WTC11 (cell line): ENCODE measurements at regions not wholly inside any gene's neighbourhood (a gene's known extent, or its start where the extent isn't known, plus 50 kb on each side); places are given as distances from the start of the nearest gene placed in this dataset.

Experiments used
- ATAC-seq: fragments of 200-7000 bp; cut with Tn5 transposase; 2 replicates; pipeline ENCODE4 v1.10.0; 2021; ENCODE audit warnings: mild to moderate bottlenecking, moderate library complexity
- CTCF ChIA-PET: fragments of 300-600 bp; sonication (Branson Sonifier 250); formaldehyde crosslinking; loops from one replicate; lab custom pipeline; 2021; ENCODE audit warnings: antibody characterized with exemption; lab: Charles Lee
- POLR2A ChIA-PET: fragments of 350-600 bp; sonication (Branson Sonifier 250); formaldehyde crosslinking; loops from one replicate; lab custom pipeline; 2021; ENCODE audit warnings: antibody characterized with exemption; lab: Charles Lee
- DNase-seq: peaks from one replicate; pipeline ENCODE4 v3.0.0; 2021; ENCODE audit warnings: low spot score
- H3K27ac Mint-ChIP-seq: 2 replicates; pipeline ENCODE4 v1.8.0; 2021; ENCODE audit warnings: mixed read lengths
- H3K27me3 Mint-ChIP-seq: 2 replicates; pipeline ENCODE4 v1.8.0; 2021; ENCODE audit warnings: low read depth, mild to moderate bottlenecking, moderate library complexity, mixed read lengths
- H3K36me3 Mint-ChIP-seq: 2 replicates; pipeline ENCODE4 v1.8.0; 2021; ENCODE audit warnings: mixed read lengths
- H3K4me1 Mint-ChIP-seq: 2 replicates; pipeline ENCODE4 v1.8.0; 2022; ENCODE audit warnings: mixed read lengths
- H3K4me3 Mint-ChIP-seq: 2 replicates; pipeline ENCODE4 v1.8.0; 2021; ENCODE audit warnings: mild to moderate bottlenecking, moderate library complexity, mixed read lengths
- H3K9me3 Mint-ChIP-seq: 2 replicates; pipeline ENCODE4 v1.8.0; 2021; ENCODE audit warnings: mixed read lengths
- ATF6 ChIP-seq: sonication (generic); formaldehyde crosslinking; IDR thresholded peaks from 2 replicates; pipeline ENCODE4 v1.8.1; 2023; ENCODE audit warnings: mild to moderate bottlenecking, missing genetic modification reagents
- CREB1 ChIP-seq: sonication (generic); formaldehyde crosslinking; IDR thresholded peaks from 2 replicates; pipeline ENCODE4 v1.8.0; 2023; ENCODE audit warnings: mild to moderate bottlenecking, missing genetic modification reagents
- ELF4 ChIP-seq: sonication (generic); formaldehyde crosslinking; IDR thresholded peaks from 2 replicates; pipeline ENCODE4 v1.8.1; 2022; ENCODE audit warnings: low read depth, mild to moderate bottlenecking, moderate library complexity, missing genetic modification reagents
- EMX1 ChIP-seq: fragments of 250-450 bp; sonication (Bioruptor Pico); IDR thresholded peaks from 2 replicates; pipeline ENCODE4 v1.8.0; 2021; ENCODE audit warnings: mild to moderate bottlenecking
- FOXK1 ChIP-seq: sonication (generic); formaldehyde crosslinking; IDR thresholded peaks from 2 replicates; pipeline ENCODE4 v1.8.0; 2022; ENCODE audit warnings: mild to moderate bottlenecking, moderate library complexity, missing genetic modification reagents
- JUN ChIP-seq: sonication (generic); formaldehyde crosslinking; IDR thresholded peaks from 2 replicates; pipeline ENCODE4 v1.8.0; 2023; ENCODE audit warnings: mild to moderate bottlenecking, missing genetic modification reagents
- KAT7 ChIP-seq: sonication (generic); formaldehyde crosslinking; IDR thresholded peaks from 2 replicates; pipeline ENCODE4 v1.8.1; 2023; ENCODE audit warnings: missing genetic modification reagents, mild to moderate bottlenecking, borderline replicate concordance
- MXD4 ChIP-seq: fragments of 250-450 bp; sonication (Bioruptor Pico); IDR thresholded peaks from 2 replicates; pipeline ENCODE4 v1.8.0; 2021; ENCODE audit warnings: mild to moderate bottlenecking, moderate library complexity, borderline replicate concordance
- SP1 ChIP-seq: sonication (generic); formaldehyde crosslinking; conservative IDR thresholded peaks from 2 replicates; pipeline ENCODE4 v1.8.1; 2022; ENCODE audit warnings: missing genetic modification reagents
- TF ChIP-seq, protein P1 (sequence below): sonication (generic); formaldehyde crosslinking; IDR thresholded peaks from 2 replicates; pipeline ENCODE4 v1.8.0; 2022; ENCODE audit warnings: mild to moderate bottlenecking, missing genetic modification reagents
- TF ChIP-seq, protein P2 (sequence below): sonication (generic); formaldehyde crosslinking; conservative IDR thresholded peaks from 2 replicates; pipeline ENCODE4 v1.8.1; 2022; ENCODE audit warnings: mild to moderate bottlenecking, missing genetic modification reagents
- TF ChIP-seq, protein P3 (sequence below): sonication (generic); formaldehyde crosslinking; conservative IDR thresholded peaks from 2 replicates; pipeline ENCODE4 v1.8.1; 2023; ENCODE audit warnings: mild to moderate bottlenecking, low read depth, missing genetic modification reagents, moderate library complexity

DNA sequence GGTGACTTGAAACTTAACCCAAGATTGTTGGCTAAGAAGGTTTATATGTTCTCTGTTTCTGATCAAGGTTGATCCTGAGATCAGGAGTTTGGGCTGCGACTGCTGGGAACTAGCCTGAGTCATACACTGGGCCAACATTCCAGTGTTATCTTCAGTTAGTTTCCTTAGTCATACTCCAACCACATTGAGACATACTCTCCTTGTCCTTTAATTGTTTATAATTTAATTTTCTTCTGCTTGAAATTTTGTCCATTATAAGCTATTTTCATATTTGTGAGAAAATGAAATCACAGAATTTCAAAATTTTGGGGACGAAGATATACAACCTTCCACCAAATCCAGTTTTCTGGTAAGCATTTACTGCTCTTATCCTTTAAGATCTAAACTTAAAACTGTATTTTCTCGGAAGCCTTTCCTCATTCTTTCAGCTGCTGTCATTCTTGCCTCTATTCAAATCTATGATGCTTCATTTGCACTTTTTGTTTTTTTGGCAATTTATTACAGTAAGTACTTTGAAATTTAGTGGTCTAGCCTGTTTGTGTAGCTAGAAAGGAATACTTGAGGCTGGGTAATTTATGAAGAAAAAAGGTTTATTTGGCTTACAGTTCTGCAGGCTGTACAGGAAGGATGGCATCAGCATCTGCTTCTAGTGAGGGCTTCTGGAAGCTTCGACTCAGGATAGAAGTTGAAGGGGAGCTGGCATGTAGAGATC lies 63.4 kb upstream of the POT1 start:
- ChIA-PET POLR2A (no interaction called here), CTCF (no interaction called here)
- Mint-ChIP-seq H3K9me3 (peaks cover 5% of the 10 kb centered on the region; the same call in 1 of the 2 replicates), H3K4me3 (no peak overlapping the region), H3K27ac (no peak overlapping the region), H3K36me3 (no peaks in the 10 kb centered on the region), H3K4me1 (no peaks in the 10 kb centered on the region), H3K27me3 (0 out of 2 replicates have a peak, but pooled peaks cover 3% of the 10 kb centered on the region)
- ATAC-seq (no peak), DNase-seq (no peak)
- TF ChIP-seq JUN (CRISPR knock-in tag): no peak
- TF ChIP-seq, protein P1, sequence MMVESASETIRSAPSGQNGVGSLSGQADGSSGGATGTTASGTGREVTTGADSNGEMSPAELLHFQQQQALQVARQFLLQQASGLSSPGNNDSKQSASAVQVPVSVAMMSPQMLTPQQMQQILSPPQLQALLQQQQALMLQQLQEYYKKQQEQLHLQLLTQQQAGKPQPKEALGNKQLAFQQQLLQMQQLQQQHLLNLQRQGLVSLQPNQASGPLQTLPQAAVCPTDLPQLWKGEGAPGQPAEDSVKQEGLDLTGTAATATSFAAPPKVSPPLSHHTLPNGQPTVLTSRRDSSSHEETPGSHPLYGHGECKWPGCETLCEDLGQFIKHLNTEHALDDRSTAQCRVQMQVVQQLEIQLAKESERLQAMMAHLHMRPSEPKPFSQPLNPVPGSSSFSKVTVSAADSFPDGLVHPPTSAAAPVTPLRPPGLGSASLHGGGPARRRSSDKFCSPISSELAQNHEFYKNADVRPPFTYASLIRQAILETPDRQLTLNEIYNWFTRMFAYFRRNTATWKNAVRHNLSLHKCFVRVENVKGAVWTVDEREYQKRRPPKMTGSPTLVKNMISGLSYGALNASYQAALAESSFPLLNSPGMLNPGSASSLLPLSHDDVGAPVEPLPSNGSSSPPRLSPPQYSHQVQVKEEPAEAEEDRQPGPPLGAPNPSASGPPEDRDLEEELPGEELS (CRISPR knock-in tag): no peak
- TF ChIP-seq, protein P2, sequence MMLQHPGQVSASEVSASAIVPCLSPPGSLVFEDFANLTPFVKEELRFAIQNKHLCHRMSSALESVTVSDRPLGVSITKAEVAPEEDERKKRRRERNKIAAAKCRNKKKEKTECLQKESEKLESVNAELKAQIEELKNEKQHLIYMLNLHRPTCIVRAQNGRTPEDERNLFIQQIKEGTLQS (CRISPR knock-in tag): no peak
- TF ChIP-seq, protein P3, sequence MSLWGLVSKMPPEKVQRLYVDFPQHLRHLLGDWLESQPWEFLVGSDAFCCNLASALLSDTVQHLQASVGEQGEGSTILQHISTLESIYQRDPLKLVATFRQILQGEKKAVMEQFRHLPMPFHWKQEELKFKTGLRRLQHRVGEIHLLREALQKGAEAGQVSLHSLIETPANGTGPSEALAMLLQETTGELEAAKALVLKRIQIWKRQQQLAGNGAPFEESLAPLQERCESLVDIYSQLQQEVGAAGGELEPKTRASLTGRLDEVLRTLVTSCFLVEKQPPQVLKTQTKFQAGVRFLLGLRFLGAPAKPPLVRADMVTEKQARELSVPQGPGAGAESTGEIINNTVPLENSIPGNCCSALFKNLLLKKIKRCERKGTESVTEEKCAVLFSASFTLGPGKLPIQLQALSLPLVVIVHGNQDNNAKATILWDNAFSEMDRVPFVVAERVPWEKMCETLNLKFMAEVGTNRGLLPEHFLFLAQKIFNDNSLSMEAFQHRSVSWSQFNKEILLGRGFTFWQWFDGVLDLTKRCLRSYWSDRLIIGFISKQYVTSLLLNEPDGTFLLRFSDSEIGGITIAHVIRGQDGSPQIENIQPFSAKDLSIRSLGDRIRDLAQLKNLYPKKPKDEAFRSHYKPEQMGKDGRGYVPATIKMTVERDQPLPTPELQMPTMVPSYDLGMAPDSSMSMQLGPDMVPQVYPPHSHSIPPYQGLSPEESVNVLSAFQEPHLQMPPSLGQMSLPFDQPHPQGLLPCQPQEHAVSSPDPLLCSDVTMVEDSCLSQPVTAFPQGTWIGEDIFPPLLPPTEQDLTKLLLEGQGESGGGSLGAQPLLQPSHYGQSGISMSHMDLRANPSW (CRISPR knock-in tag): no peak

GRCh38 chr7:124989911-124990310 lies 60.3 kb upstream of the POT1 start:
- Mint-ChIP-seq H3K27ac (no peak overlapping the region), H3K4me1 (no peaks in the 10 kb centered on the region), H3K9me3 (peaks cover 9% of the 10 kb centered on the region), H3K4me3 (no peak overlapping the region), H3K27me3 (0 out of 2 replicates have a peak, but pooled peaks cover 3% of the 10 kb centered on the region), H3K36me3 (no peaks in the 10 kb centered on the region)
- ChIA-PET CTCF (no interaction called here), POLR2A (no interaction called here)
- TF ChIP-seq FOXK1 (no peak), MXD4 (CRISPR knock-in tag) (no peak), ELF4 (CRISPR knock-in tag) (no peak), KAT7 (CRISPR knock-in tag) (no peak), ATF6 (no peak), SP1 (CRISPR knock-in tag) (no peak), EMX1 (no peak), CREB1 (no peak)
- TF ChIP-seq, protein P2 (CRISPR knock-in tag): no peak
- DNase-seq: no peak
- ATAC-seq: no peak
